HUDEP-2 (cell line): ENCODE measurements at regions not wholly inside any gene's neighbourhood (a gene's known extent, or its start where the extent isn't known, plus 50 kb on each side); places are given as distances from the start of the nearest gene placed in this dataset.
"Not testable (repeated sequence)": the region's sequence is repeated elsewhere in the genome, so short reads cannot be mapped to it uniquely, and the experiment has no call there.

ENCODE experiments used
- DNase-seq, 76 experiments: peaks; one replicate each; lab custom pipeline; 2025; ENCODE audit not compliant: unreplicated experiment in 76 of 76; lab: John Stamatoyannopoulos, UW

GRCh38 chr1:189007824-189008223 is 1469.8 kb downstream of the BRINP3 start:
- DNase-seq, result no peak

- DNase-seq, result no peak
Measured at GRCh38 chr1:189021577-189021976, 1456.1 kb downstream of the BRINP3 start.

- DNase-seq, result no peak
Measured at GRCh38 chr1:189022015-189022414, 1455.6 kb downstream of the BRINP3 start.

- DNase-seq, result no peak
Measured at GRCh38 chr1:189027512-189027911, 1450.2 kb downstream of the BRINP3 start.

- DNase-seq, result no peak
Measured at GRCh38 chr1:189033169-189033568, 1444.5 kb downstream of the BRINP3 start.

- DNase-seq, result no peak
Measured at GRCh38 chr1:189036628-189037027, 1441.0 kb downstream of the BRINP3 start.

- DNase-seq, result no peak
Measured at GRCh38 chr1:189046127-189046526, 1431.5 kb downstream of the BRINP3 start.

GRCh38 chr1:189084811-189085210 is 1392.9 kb downstream of the BRINP3 start:
- no peak for DNase-seq

GRCh38 chr1:189103956-189104355 is 1373.7 kb downstream of the BRINP3 start:
- no peak for DNase-seq

GRCh38 chr1:189117072-189117770 is 1360.4 kb downstream of the BRINP3 start:
- DNase-seq, result no peak

- no peak for DNase-seq
Measured at GRCh38 chr1:189121941-189122340, 1355.7 kb downstream of the BRINP3 start.

GRCh38 chr1:189125694-189126093 is 1352.0 kb downstream of the BRINP3 start:
- no peak for DNase-seq

GRCh38 chr1:189131576-189131975 is 1346.1 kb downstream of the BRINP3 start:
- no peak for DNase-seq

GRCh38 chr1:189139748-189140147 is 1337.9 kb downstream of the BRINP3 start:
- DNase-seq, result not testable (repeated sequence)

GRCh38 chr1:189141056-189141455 is 1336.6 kb downstream of the BRINP3 start:
- DNase-seq, result no peak

- DNase-seq, result no peak
Measured at GRCh38 chr1:189149547-189150375, 1327.9 kb downstream of the BRINP3 start.

GRCh38 chr1:189150624-189151023 is 1327.0 kb downstream of the BRINP3 start:
- no peak for DNase-seq

GRCh38 chr1:189151361-189151760 is 1326.3 kb downstream of the BRINP3 start:
- no peak for DNase-seq

GRCh38 chr1:189152685-189153084 is 1325.0 kb downstream of the BRINP3 start:
- no peak for DNase-seq

- DNase-seq, result no peak
Measured at GRCh38 chr1:189158155-189158554, 1319.5 kb downstream of the BRINP3 start.

GRCh38 chr1:189175889-189176288 is 1301.8 kb downstream of the BRINP3 start:
- no peak for DNase-seq

- no peak for DNase-seq
Measured at GRCh38 chr1:189180057-189180456, 1297.6 kb downstream of the BRINP3 start.
